PFSK-1 (cell line): ENCODE measurements at regions not wholly inside any gene's neighbourhood (a gene's known extent, or its start where the extent isn't known, plus 50 kb on each side); places are given as distances from the start of the nearest gene placed in this dataset.

Source experiments
- FOXP2 ChIP-seq: optimal IDR thresholded peaks from 2 replicates; pipeline ENCODE3; 2011; ENCODE audit warnings: borderline replicate concordance, control low read depth, inconsistent platforms; ENCODE audit not compliant: insufficient read depth; ENCODE audit errors: extremely low read length, extremely low read depth
- POLR2AphosphoS5 ChIP-seq: IDR thresholded peaks from 2 replicates; pipeline ENCODE4 v1.6.1; 2012; ENCODE audit warnings: low read depth, mild to moderate bottlenecking, control low read depth, low read length, moderate library complexity
- REST ChIP-seq, 2 experiments: IDR thresholded peaks; 2 replicates each; pipeline versions ENCODE4 v1.6.1 to v1.8.0; 2011 to 2012; ENCODE audit warnings: low read depth in 2 of 2, low read length in 2 of 2, control low read depth in 1 of 2, inconsistent platforms in 1 of 2, mild to moderate bottlenecking in 1 of 2, moderate library complexity in 1 of 2; ENCODE audit not compliant: insufficient read depth in 1 of 2
- SIN3A ChIP-seq: IDR thresholded peaks from 2 replicates; pipeline ENCODE4 v1.6.1; 2012; ENCODE audit warnings: mild to moderate bottlenecking, low read length, moderate library complexity, borderline replicate concordance; ENCODE audit not compliant: insufficient read depth
- TAF1 ChIP-seq: IDR thresholded peaks from 2 replicates; pipeline ENCODE4 v1.6.1; 2012; ENCODE audit warnings: low read length, control low read depth, borderline replicate concordance; ENCODE audit not compliant: insufficient read depth

- TF ChIP-seq POLR2AphosphoS5 = no peak
- no peak for TF ChIP-seq TAF1
- no peak for TF ChIP-seq REST (IDR thresholded peaks at IDR 0.05; ENCODE audit: insufficient read depth in 1 of 2, low read depth in 2 of 2, low read length in 2 of 2)
- no peak for TF ChIP-seq SIN3A
- TF ChIP-seq FOXP2 = no peak
Measured at GRCh38 chr10:52477305-52477704, 163.2 kb downstream of the DKK1 start.
